ENCODE measurements at regions not wholly inside any gene's neighbourhood (a gene's known extent, or its start where the extent isn't known, plus 50 kb on each side); places are given as distances from the start of the nearest gene placed in this dataset.

GRCh38 chr3:76078101-76078500 lies 292.8 kb upstream of the ZNF717 start:
- DNase-seq = no peak

- no peak for DNase-seq
These were observed 298.6 kb upstream of the ZNF717 start for GRCh38 chr3:76083992-76084391.

GRCh38 chr3:76096036-76096435 lies 310.7 kb upstream of the ZNF717 start:
- no peak for DNase-seq

GRCh38 chr3:76096836-76097588 lies 311.7 kb upstream of the ZNF717 start:
- no peak for DNase-seq

GRCh38 chr3:76097589-76097969 lies 312.2 kb upstream of the ZNF717 start:
- no peak for DNase-seq

- no peak for DNase-seq
These were observed 314.6 kb upstream of the ZNF717 start for GRCh38 chr3:76099956-76100355.

GRCh38 chr3:76107935-76108570 lies 322.7 kb upstream of the ZNF717 start:
- peak; percentile 5 for DNase-seq

GRCh38 chr3:76111808-76112207 lies 326.5 kb upstream of the ZNF717 start:
- DNase-seq = no peak

GRCh38 chr3:76122007-76122406 lies 336.7 kb upstream of the ZNF717 start:
- no peak for DNase-seq

- no peak for DNase-seq
These were observed 344.1 kb upstream of the ZNF717 start for GRCh38 chr3:76129441-76129840.

GRCh38 chr3:76131396-76132153 lies 346.2 kb upstream of the ZNF717 start:
- no peak for DNase-seq

- no peak for DNase-seq
These were observed 346.8 kb upstream of the ZNF717 start for GRCh38 chr3:76132154-76132470.

GRCh38 chr3:76134166-76134565 lies 348.8 kb upstream of the ZNF717 start:
- no peak for DNase-seq

GRCh38 chr3:76138921-76139320 lies 353.6 kb upstream of the ZNF717 start:
- no peak for DNase-seq

GRCh38 chr3:76147846-76148245 lies 362.5 kb upstream of the ZNF717 start:
- DNase-seq = no peak

- no peak for DNase-seq
These were observed 366.7 kb upstream of the ZNF717 start for GRCh38 chr3:76152028-76152427.

GRCh38 chr3:76161856-76162255 lies 376.5 kb upstream of the ZNF717 start:
- DNase-seq = no peak

- no peak for DNase-seq
These were observed 386.3 kb upstream of the ZNF717 start for GRCh38 chr3:76171647-76172046.

- DNase-seq = no peak
These were observed 392.3 kb upstream of the ZNF717 start for GRCh38 chr3:76177610-76178009.

- DNase-seq = no peak
These were observed 393.1 kb upstream of the ZNF717 start for GRCh38 chr3:76178412-76178811.

GRCh38 chr3:76181213-76181612 lies 395.9 kb upstream of the ZNF717 start:
- DNase-seq = no peak

- no peak for DNase-seq
These were observed 412.7 kb upstream of the ZNF717 start for GRCh38 chr3:76198086-76198485.

- peak; percentile 57 for DNase-seq
These were observed 414.0 kb upstream of the ZNF717 start for GRCh38 chr3:76199382-76199781.

- DNase-seq = no peak
These were observed 418.2 kb upstream of the ZNF717 start for GRCh38 chr3:76203578-76203977.
